ENCODE measurements at regions not wholly inside any gene's neighbourhood (a gene's known extent, or its start where the extent isn't known, plus 50 kb on each side); places are given as distances from the start of the nearest gene placed in this dataset.
"Not testable (repeated sequence)": the region's sequence is repeated elsewhere in the genome, so short reads cannot be mapped to it uniquely, and the experiment has no call there.

- H3K27ac ChIP-seq (ENCODE audit: extremely low read depth, low read depth, low read length) = no peak overlapping the region
- POLR2A ChIA-PET = no interaction called here
- no peak overlapping the region for H3K4me3 ChIP-seq (ENCODE audit: low read depth, low read length)
- CTCF ChIA-PET = no interaction called here
- no peaks in the 10 kb centered on the region for H3K36me3 ChIP-seq (ENCODE audit: control insufficient read depth in 2 of 2, insufficient read depth in 1 of 2, low read length in 2 of 2)
- TF ChIP-seq SP2 (tag by site-specific recombination; IDR thresholded peaks at IDR 0.05) (no peak), PRDM6 (tag by site-specific recombination; IDR thresholded peaks at IDR 0.05) (no peak), ZNF184 (tag by site-specific recombination; IDR thresholded peaks at IDR 0.05) (no peak), ZNF302 (tag by site-specific recombination; IDR thresholded peaks at IDR 0.05; ENCODE audit: low read depth) (no peak), TSHZ1 (tag by site-specific recombination; IDR thresholded peaks at IDR 0.05; ENCODE audit: borderline replicate concordance) (no peak), ZNF692 (tag by site-specific recombination; IDR thresholded peaks at IDR 0.05) (no peak), ZNF362 (tag by site-specific recombination; IDR thresholded peaks at IDR 0.05) (no peak), HOXD13 (CRISPR knock-in tag; IDR thresholded peaks at IDR 0.05; ENCODE audit: borderline replicate concordance) (no peak), ZNF544 (tag by site-specific recombination; IDR thresholded peaks at IDR 0.05) (no peak), ZNF48 (tag by site-specific recombination; IDR thresholded peaks at IDR 0.05) (no peak), ZNF768 (tag by site-specific recombination; IDR thresholded peaks at IDR 0.05) (no peak), ZBTB6 (tag by site-specific recombination; IDR thresholded peaks at IDR 0.05) (no peak), ZFP41 (tag by site-specific recombination; IDR thresholded peaks at IDR 0.05; ENCODE audit: borderline replicate concordance) (no peak), ZNF837 (tag by site-specific recombination; IDR thresholded peaks at IDR 0.05) (no peak), ZNF223 (tag by site-specific recombination; IDR thresholded peaks at IDR 0.05) (no peak), ZNF513 (tag by site-specific recombination; IDR thresholded peaks at IDR 0.05) (no peak), ZNF658 (tag by site-specific recombination; IDR thresholded peaks at IDR 0.05) (no peak)
- H3K4me1 ChIP-seq (ENCODE audit: control insufficient read depth, insufficient read depth, low read length) = peaks cover 2% of the 10 kb centered on the region; the same call in 1 of the 2 replicates
- no peaks in the 10 kb centered on the region for H3K9me3 ChIP-seq (ENCODE audit: control insufficient read depth, insufficient read depth, low read depth, low read length)
Observed at GRCh38 chrX:19256986-19257385, 86.7 kb upstream of the PDHA1 start.

GRCh38 chrX:19261026-19261425 is 82.7 kb upstream of the PDHA1 start:
- POLR2A ChIA-PET = interaction anchor here (0.7 kb wide), 1 partner anchor 1735 kb away, joined by 4 read pairs; no protein-coding TSS in a partner anchor

More at GRCh38 chrX:19261026-19261425, 82.7 kb upstream of the PDHA1 start:
- H3K4me1 ChIP-seq (ENCODE audit: control insufficient read depth, insufficient read depth, low read length); CTCF ChIA-PET; H3K9me3 ChIP-seq (ENCODE audit: control insufficient read depth, insufficient read depth, low read depth, low read length); H3K4me3 ChIP-seq (ENCODE audit: low read depth, low read length); H3K36me3 ChIP-seq (ENCODE audit: control insufficient read depth in 2 of 2, insufficient read depth in 1 of 2, low read length in 2 of 2); H3K27ac ChIP-seq (ENCODE audit: extremely low read depth, low read depth, low read length): not testable (repeated sequence)
